ENCODE measurements at regions not wholly inside any gene's neighbourhood (a gene's known extent, or its start where the extent isn't known, plus 50 kb on each side); places are given as distances from the start of the nearest gene placed in this dataset.

DNA sequence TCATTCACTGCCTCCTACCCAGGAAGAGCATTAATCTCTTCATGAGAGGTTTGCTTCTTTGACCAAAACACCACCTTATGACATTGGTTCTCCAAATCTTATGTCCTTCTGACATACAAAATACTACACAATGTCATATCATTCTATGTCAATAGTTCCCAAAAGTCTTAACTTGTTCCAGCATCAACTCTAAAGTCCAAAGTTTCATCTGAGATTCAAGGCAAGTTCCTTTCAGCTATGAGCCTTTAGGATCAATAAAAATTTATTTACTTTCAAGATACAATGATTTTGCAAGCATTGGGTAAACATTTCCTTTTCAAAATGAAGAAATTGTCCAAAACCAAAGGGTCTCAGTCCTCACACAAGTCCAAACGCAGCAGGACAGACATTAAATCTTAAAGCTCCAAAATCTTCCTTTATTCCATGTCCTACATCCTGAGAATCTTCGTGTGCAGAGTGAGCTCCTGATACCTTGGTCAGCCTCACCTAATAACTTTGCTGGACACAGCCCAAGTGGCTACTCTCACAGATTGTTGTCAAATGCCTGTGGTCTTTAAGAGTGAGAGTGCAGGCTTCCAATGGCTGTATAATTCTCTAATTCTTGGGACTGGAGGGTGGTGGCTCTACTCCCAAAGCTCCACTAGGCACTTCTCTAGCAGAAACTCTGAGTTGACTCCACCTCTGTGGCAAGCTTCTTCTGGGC is 1668.2 kb downstream of the HACE1 start:
- TF ChIP-seq GABPA (IDR thresholded peaks at IDR 0.05 in 1 of 2, conservative IDR thresholded peaks at IDR 0.05 in 1 of 2) (no peak), SP1 (IDR thresholded peaks at IDR 0.05) (no peak), EGR1 (IDR thresholded peaks at IDR 0.05; ENCODE audit: low read depth in 2 of 2) (no peak), JUND (IDR thresholded peaks at IDR 0.05) (no peak), FOXA1 (IDR thresholded peaks at IDR 0.05) (no peak), YY1 (IDR thresholded peaks at IDR 0.05) (no peak), RAD21 (IDR thresholded peaks at IDR 0.05) (no peak), RXRA (IDR thresholded peaks at IDR 0.05) (no peak)
- TF ChIP-seq, protein P1, sequence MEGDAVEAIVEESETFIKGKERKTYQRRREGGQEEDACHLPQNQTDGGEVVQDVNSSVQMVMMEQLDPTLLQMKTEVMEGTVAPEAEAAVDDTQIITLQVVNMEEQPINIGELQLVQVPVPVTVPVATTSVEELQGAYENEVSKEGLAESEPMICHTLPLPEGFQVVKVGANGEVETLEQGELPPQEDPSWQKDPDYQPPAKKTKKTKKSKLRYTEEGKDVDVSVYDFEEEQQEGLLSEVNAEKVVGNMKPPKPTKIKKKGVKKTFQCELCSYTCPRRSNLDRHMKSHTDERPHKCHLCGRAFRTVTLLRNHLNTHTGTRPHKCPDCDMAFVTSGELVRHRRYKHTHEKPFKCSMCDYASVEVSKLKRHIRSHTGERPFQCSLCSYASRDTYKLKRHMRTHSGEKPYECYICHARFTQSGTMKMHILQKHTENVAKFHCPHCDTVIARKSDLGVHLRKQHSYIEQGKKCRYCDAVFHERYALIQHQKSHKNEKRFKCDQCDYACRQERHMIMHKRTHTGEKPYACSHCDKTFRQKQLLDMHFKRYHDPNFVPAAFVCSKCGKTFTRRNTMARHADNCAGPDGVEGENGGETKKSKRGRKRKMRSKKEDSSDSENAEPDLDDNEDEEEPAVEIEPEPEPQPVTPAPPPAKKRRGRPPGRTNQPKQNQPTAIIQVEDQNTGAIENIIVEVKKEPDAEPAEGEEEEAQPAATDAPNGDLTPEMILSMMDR (IDR thresholded peaks at IDR 0.05; ENCODE audit: low read depth, low read length, missing input control) = no peak
- TF ChIP-seq, protein P2, sequence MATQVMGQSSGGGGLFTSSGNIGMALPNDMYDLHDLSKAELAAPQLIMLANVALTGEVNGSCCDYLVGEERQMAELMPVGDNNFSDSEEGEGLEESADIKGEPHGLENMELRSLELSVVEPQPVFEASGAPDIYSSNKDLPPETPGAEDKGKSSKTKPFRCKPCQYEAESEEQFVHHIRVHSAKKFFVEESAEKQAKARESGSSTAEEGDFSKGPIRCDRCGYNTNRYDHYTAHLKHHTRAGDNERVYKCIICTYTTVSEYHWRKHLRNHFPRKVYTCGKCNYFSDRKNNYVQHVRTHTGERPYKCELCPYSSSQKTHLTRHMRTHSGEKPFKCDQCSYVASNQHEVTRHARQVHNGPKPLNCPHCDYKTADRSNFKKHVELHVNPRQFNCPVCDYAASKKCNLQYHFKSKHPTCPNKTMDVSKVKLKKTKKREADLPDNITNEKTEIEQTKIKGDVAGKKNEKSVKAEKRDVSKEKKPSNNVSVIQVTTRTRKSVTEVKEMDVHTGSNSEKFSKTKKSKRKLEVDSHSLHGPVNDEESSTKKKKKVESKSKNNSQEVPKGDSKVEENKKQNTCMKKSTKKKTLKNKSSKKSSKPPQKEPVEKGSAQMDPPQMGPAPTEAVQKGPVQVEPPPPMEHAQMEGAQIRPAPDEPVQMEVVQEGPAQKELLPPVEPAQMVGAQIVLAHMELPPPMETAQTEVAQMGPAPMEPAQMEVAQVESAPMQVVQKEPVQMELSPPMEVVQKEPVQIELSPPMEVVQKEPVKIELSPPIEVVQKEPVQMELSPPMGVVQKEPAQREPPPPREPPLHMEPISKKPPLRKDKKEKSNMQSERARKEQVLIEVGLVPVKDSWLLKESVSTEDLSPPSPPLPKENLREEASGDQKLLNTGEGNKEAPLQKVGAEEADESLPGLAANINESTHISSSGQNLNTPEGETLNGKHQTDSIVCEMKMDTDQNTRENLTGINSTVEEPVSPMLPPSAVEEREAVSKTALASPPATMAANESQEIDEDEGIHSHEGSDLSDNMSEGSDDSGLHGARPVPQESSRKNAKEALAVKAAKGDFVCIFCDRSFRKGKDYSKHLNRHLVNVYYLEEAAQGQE (IDR thresholded peaks at IDR 0.05) = no peak
- TF ChIP-seq, protein P3, sequence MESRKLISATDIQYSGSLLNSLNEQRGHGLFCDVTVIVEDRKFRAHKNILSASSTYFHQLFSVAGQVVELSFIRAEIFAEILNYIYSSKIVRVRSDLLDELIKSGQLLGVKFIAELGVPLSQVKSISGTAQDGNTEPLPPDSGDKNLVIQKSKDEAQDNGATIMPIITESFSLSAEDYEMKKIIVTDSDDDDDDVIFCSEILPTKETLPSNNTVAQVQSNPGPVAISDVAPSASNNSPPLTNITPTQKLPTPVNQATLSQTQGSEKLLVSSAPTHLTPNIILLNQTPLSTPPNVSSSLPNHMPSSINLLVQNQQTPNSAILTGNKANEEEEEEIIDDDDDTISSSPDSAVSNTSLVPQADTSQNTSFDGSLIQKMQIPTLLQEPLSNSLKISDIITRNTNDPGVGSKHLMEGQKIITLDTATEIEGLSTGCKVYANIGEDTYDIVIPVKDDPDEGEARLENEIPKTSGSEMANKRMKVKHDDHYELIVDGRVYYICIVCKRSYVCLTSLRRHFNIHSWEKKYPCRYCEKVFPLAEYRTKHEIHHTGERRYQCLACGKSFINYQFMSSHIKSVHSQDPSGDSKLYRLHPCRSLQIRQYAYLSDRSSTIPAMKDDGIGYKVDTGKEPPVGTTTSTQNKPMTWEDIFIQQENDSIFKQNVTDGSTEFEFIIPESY (IDR thresholded peaks at IDR 0.05) = no peak
- TF ChIP-seq, protein P4, sequence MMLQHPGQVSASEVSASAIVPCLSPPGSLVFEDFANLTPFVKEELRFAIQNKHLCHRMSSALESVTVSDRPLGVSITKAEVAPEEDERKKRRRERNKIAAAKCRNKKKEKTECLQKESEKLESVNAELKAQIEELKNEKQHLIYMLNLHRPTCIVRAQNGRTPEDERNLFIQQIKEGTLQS (IDR thresholded peaks at IDR 0.05) = no peak

All from liver (tissue), 3 donors.